Peyer's patch (tissue), 4 donors: ENCODE measurements at regions not wholly inside any gene's neighbourhood (a gene's known extent, or its start where the extent isn't known, plus 50 kb on each side); places are given as distances from the start of the nearest gene placed in this dataset.

Source experiments
- CTCF ChIP-seq, 6 experiments: fragments of 450-650 bp in 4 of 6; fragments of 200-600 bp in 2 of 6; sonication (generic) in 1 of 6; IDR thresholded peaks; one replicate each; pipeline ENCODE4 v1.5.1; 2017 to 2019; ENCODE audit warnings: antibody characterized with exemption in 6 of 6, mild to moderate bottlenecking in 3 of 6, moderate library complexity in 1 of 6
- POLR2A ChIP-seq, 2 donors: fragments of 450-650 bp; IDR thresholded peaks; one replicate each; pipeline ENCODE4 v1.5.1; 2017; ENCODE audit warnings: antibody characterized with exemption in 2 of 2, mild to moderate bottlenecking in 2 of 2, moderate library complexity in 2 of 2

- TF ChIP-seq CTCF (IDR thresholded peaks at IDR 0.05) (no peak), POLR2A (IDR thresholded peaks at IDR 0.05) (no peak)
These were observed 220.6 kb downstream of the FBXO8 start for GRCh38 chr4:174062831-174063230.
